HAP-1 (cell line): ENCODE measurements at regions not wholly inside any gene's neighbourhood (a gene's known extent, or its start where the extent isn't known, plus 50 kb on each side); places are given as distances from the start of the nearest gene placed in this dataset.
"Not testable (repeated sequence)": the region's sequence is repeated elsewhere in the genome, so short reads cannot be mapped to it uniquely, and the experiment has no call there.

Experiments
- DNase-seq, 2 experiments: peaks; one replicate each; pipeline ENCODE4 v3.0.0-alpha.2; 2016 to 2020; ENCODE audit warnings: low spot score in 2 of 2
- H3K27me3 ChIP-seq: fragments of 250-450 bp; sonication (Bioruptor Pico); 2 replicates; pipeline ENCODE4 v1.5.1; 2020; ENCODE audit warnings: low read depth, mild to moderate bottlenecking, moderate library complexity
- H3K36me3 ChIP-seq: fragments of 250-450 bp; sonication (Bioruptor Pico); replicated peaks from 2 replicates; pipeline ENCODE4 v1.5.1; 2020; ENCODE audit warnings: mild to moderate bottlenecking
- H3K4me1 ChIP-seq: fragments of 250-450 bp; sonication (Bioruptor Pico); 2 replicates; pipeline ENCODE4 v1.5.1; 2020; ENCODE audit warnings: mild to moderate bottlenecking
- H3K4me3 ChIP-seq: fragments of 250-450 bp; sonication (Bioruptor Pico); 2 replicates; pipeline ENCODE4 v1.5.1; 2020; ENCODE audit warnings: mild to moderate bottlenecking, moderate library complexity
- H3K9me3 ChIP-seq: fragments of 250-450 bp; sonication (Bioruptor Pico); 2 replicates; pipeline ENCODE4 v1.5.1; 2020; ENCODE audit warnings: mild to moderate bottlenecking, moderate library complexity
- in situ Hi-C: fragments of 300-500 bp; cut with MboI; formaldehyde crosslinking; loops from 3 replicates; pipeline ENCODE4 v1.14.3; 2020; ENCODE audit warnings: low sequenced_read_pairs, inconsistent platforms, mixed read lengths

DNA sequence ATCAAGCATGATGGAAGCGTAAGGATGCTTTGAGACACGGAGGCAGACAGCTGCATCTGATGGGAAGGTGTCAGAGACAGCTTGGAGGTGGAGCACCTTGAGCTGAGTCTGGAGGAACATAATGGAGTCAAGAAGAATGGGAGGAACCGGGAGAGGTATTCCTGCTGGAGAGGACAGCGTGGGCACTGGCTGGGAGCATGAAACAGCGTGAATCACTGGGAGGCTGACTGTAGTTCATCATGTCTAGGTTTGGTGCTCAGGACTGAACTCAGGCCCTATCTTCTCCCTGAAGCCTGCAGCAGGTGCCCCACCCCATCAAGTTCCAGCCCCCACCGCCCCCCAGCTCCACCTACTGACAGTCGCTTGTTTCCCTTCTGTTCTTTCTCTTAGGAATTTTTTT is 98.6 kb downstream of the TMEM17 start:
- Histone ChIP-seq H3K4me3 (no peak overlapping the region), H3K27me3 (no peaks in the 10 kb centered on the region), H3K4me1 (peaks cover 13% of the 10 kb centered on the region), H3K9me3 (no peaks in the 10 kb centered on the region), H3K36me3 (no peaks in the 10 kb centered on the region)
- DNase-seq: no peak
- in situ Hi-C loops: no loop called here

DNA sequence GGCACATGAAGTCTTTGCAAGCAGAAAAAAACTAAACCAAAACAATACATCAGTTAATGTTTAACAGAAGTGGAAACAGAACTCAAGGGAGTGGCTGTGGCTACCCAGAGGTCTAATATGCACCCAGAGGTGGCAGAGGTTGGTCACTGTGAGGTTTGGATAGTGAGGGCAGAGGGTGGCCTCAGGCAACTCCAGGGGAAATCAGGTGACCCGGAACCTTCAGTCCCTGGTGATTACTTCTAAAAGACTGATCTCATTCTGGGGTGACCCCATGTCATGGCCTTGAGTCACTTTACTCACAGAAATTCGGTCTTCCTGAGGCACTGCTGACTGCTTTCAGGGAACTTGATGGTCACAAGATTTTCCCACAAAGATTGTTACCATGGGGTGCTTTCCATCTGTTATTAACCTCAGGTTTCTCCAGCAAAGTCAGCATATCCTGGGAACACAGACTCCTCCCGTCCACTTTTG is 99.4 kb downstream of the TMEM17 start:
- no peak for DNase-seq
- no peaks in the 10 kb centered on the region for H3K9me3 ChIP-seq
- in situ Hi-C loops: no loop called here

DNA sequence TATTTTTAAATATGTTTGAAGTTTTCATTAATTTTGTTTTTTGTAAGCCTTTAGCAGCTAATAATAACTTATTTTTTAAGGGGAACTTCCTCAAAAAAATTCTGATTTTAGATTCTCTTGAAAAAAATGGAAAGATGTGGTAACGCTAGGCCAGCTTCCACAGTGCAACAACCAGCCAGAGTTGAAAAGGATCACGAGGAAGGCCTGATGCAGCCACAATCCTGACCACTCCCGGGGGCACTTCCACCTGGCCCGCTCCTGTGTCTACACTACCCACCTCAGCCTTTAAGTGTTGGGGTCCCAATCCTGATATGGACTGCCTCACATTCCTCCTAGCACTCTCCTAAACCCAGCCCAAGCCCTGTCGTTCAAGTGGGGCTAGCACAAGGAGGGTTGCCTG is 101.1 kb downstream of the TMEM17 start:
- Histone ChIP-seq H3K36me3 (no peaks in the 10 kb centered on the region), H3K27me3 (no peaks in the 10 kb centered on the region), H3K4me3 (no peak overlapping the region), H3K4me1 (no peaks in the 10 kb centered on the region), H3K9me3 (no peaks in the 10 kb centered on the region)
- in situ Hi-C loops: no loop called here
- DNase-seq: no peak

More for the DNA sequence above, 99.4 kb downstream of the TMEM17 start:
- Histone ChIP-seq H3K4me3 (no peak overlapping the region), H3K4me1 (peaks cover 9% of the 10 kb centered on the region), H3K27me3 (no peaks in the 10 kb centered on the region), H3K36me3 (no peaks in the 10 kb centered on the region)

DNA sequence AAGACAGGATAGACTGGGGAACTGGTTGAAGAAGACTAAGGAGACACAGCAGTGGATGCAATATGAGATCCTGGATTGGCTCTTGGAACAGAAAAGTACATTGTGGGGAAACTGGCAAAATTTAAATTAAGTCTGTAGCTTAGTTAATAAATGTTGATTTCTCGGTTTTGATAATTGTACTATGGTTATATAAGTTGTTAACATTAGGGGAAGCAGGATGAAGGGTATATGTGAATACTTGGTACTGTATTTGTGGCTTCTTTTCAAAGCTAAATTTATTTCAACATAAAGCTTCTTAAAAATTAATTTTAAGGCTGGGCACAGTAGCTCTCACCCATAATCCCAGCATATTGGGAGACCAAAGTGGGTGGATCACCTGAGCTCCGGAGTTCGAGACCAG is 103.8 kb downstream of the TMEM17 start:
- Histone ChIP-seq H3K9me3 (no peaks in the 10 kb centered on the region), H3K36me3 (no peaks in the 10 kb centered on the region), H3K4me1 (no peaks in the 10 kb centered on the region), H3K4me3 (no peak overlapping the region), H3K27me3 (no peaks in the 10 kb centered on the region)
- DNase-seq: no peak
- in situ Hi-C loops: no loop called here

GRCh38 chr2:62398356-62398755 is 107.6 kb downstream of the TMEM17 start:
- Histone ChIP-seq H3K4me3 (no peak overlapping the region), H3K4me1 (no peaks in the 10 kb centered on the region), H3K9me3 (no peaks in the 10 kb centered on the region), H3K27me3 (no peaks in the 10 kb centered on the region), H3K36me3 (no peaks in the 10 kb centered on the region)
- in situ Hi-C loops: no loop called here
- no peak for DNase-seq

DNA sequence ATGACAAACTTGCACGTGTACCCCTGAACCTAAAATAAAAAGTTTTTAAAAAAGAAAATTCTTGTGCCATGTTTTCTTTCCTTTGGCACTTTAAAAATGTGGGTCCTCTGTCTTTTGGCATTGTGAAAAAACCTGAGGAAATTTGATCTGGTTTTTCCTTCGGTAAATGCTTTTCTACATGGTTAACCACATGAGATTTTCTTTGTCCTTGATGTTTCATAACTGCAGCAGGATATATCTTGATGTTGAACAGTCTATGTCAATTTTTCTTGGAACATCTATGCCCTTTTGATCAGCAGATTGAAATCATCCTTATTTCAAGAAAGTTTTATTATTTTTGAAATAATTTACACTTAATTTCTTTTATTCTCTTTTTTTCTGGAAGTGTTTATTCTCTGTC is 109.1 kb downstream of the TMEM17 start:
- Histone ChIP-seq H3K4me1 (no peaks in the 10 kb centered on the region), H3K27me3 (no peaks in the 10 kb centered on the region), H3K9me3 (no peaks in the 10 kb centered on the region), H3K4me3 (no peak overlapping the region), H3K36me3 (no peaks in the 10 kb centered on the region)
- DNase-seq: no peak
- in situ Hi-C loops: no loop called here

GRCh38 chr2:62393293-62393692 is 112.7 kb downstream of the TMEM17 start:
- in situ Hi-C loops: no loop called here

DNA sequence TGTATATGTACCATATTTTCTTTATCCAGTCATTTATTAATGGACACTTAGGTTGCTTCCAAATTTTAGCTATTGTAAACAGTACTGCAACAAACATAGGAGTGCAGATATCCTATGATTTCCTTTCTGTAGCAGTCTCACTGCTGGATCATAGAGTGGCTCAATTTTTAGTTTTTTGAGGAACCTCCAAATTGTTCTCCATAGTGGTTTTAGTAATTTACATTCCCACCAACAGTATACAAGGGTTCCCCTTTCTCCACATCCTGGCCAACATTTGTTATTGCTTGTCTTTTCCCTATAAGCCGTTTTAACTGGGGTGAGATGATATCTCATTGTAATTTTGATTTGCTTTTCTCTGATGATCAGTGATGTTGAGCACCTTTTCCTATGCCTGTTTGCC is 114.3 kb downstream of the TMEM17 start:
- H3K4me3 ChIP-seq: no peak overlapping the region
- H3K36me3 ChIP-seq: no peaks in the 10 kb centered on the region
- H3K4me1 ChIP-seq: no peaks in the 10 kb centered on the region
- in situ Hi-C loops: no loop called here
- DNase-seq: no peak
- H3K27me3 ChIP-seq: no peaks in the 10 kb centered on the region
- no peaks in the 10 kb centered on the region for H3K9me3 ChIP-seq

More at GRCh38 chr2:62393293-62393692, 112.7 kb downstream of the TMEM17 start:
- Histone ChIP-seq H3K36me3 (no peaks in the 10 kb centered on the region), H3K4me1 (no peaks in the 10 kb centered on the region), H3K27me3 (no peaks in the 10 kb centered on the region), H3K4me3 (no peak overlapping the region), H3K9me3 (no peaks in the 10 kb centered on the region)
- DNase-seq: no peak

GRCh38 chr2:62386378-62386777 is 119.6 kb downstream of the TMEM17 start:
- H3K36me3 ChIP-seq, H3K4me1 ChIP-seq, in situ Hi-C loops, H3K27me3 ChIP-seq, H3K4me3 ChIP-seq, DNase-seq, H3K9me3 ChIP-seq: not testable (repeated sequence)

DNA sequence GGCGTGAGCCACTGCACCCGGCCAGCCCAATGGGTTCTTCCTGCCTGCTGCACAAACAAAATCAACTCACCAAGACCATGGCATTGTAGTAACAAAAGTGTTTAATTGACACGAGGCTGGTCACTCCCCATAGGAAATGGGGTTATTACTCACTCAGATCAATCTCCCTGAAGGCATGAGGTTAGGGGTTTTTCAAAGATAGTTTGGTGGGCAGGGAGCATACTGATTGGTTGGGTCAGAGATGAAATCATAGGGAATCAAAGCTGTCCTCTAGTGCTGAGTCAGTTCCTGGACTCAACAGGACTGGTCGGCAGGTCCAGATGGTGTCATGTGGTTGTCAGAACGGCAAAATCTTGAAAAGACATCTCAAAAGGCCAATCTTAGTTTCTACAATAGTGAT is 122.1 kb downstream of the TMEM17 start:
- DNase-seq: no peak
- no peaks in the 10 kb centered on the region for H3K27me3 ChIP-seq

DNA sequence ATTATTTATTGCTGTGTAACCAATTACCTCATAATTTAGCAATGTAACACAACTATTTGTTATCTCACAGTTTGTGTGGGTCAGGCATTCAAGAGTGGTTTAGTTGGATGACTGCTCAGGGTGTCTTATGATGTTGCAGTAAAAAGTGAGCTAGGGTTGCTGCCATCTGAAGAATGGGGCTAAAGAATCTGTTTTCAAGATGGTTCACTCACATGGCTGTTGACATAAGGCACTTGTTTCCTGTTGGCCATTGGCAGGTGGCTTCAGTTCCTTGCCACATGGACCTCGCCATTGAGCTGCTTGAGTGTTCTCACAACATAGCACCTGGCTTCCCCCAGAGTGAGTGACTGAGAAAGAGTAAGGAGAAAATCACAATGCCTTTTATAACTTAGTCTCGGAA is 123.2 kb downstream of the TMEM17 start:
- Histone ChIP-seq H3K4me3 (no peak overlapping the region), H3K27me3 (no peaks in the 10 kb centered on the region), H3K4me1 (peaks cover 8% of the 10 kb centered on the region), H3K36me3 (no peaks in the 10 kb centered on the region), H3K9me3 (no peaks in the 10 kb centered on the region)
- DNase-seq: no peak
- in situ Hi-C loops: no loop called here

More for the DNA sequence above, 122.1 kb downstream of the TMEM17 start:
- H3K36me3 ChIP-seq: no peaks in the 10 kb centered on the region
- H3K4me1 ChIP-seq: peaks cover 8% of the 10 kb centered on the region
- H3K4me3 ChIP-seq: no peak overlapping the region
- in situ Hi-C loops: no loop called here
- no peaks in the 10 kb centered on the region for H3K9me3 ChIP-seq

- Histone ChIP-seq H3K4me1 (peaks cover 8% of the 10 kb centered on the region), H3K9me3 (no peaks in the 10 kb centered on the region), H3K36me3 (no peaks in the 10 kb centered on the region), H3K4me3 (no peak overlapping the region), H3K27me3 (no peaks in the 10 kb centered on the region)
- in situ Hi-C loops: no loop called here
- DNase-seq: peak; percentile 31 to 50
These were observed 123.9 kb downstream of the TMEM17 start for GRCh38 chr2:62382122-62382521.

GRCh38 chr2:62381656-62382055 is 124.3 kb downstream of the TMEM17 start:
- no peak for DNase-seq
- Histone ChIP-seq H3K4me3 (no peak overlapping the region), H3K36me3 (no peaks in the 10 kb centered on the region), H3K9me3 (no peaks in the 10 kb centered on the region), H3K27me3 (no peaks in the 10 kb centered on the region), H3K4me1 (peaks cover 8% of the 10 kb centered on the region)
- in situ Hi-C loops: no loop called here

- no peaks in the 10 kb centered on the region for H3K27me3 ChIP-seq
- no peak overlapping the region for H3K4me3 ChIP-seq
- peaks cover 3% of the 10 kb centered on the region; the same call in 1 of the 2 replicates for H3K9me3 ChIP-seq
- H3K4me1 ChIP-seq: peaks cover 13% of the 10 kb centered on the region
- no peaks in the 10 kb centered on the region for H3K36me3 ChIP-seq
- DNase-seq: no peak
- in situ Hi-C loops: no loop called here
These were observed 126.4 kb downstream of the TMEM17 start for GRCh38 chr2:62379566-62379965.

- Histone ChIP-seq H3K4me1 (peaks cover 9% of the 10 kb centered on the region), H3K27me3 (no peaks in the 10 kb centered on the region), H3K4me3 (no peak overlapping the region), H3K36me3 (no peaks in the 10 kb centered on the region), H3K9me3 (peaks cover 8% of the 10 kb centered on the region; the same call in 1 of the 2 replicates)
- in situ Hi-C loops: no loop called here
- DNase-seq: no peak
These were observed 130.9 kb downstream of the TMEM17 start for GRCh38 chr2:62375113-62375420.
